Muscle layer of colon (tissue), 2 donors: ENCODE measurements at regions not wholly inside any gene's neighbourhood (a gene's known extent, or its start where the extent isn't known, plus 50 kb on each side); places are given as distances from the start of the nearest gene placed in this dataset.

Experiments used
- H3K27ac ChIP-seq: one replicate; pipeline ENCODE4 v1.7.0; 2013; ENCODE audit warnings: low read depth, mild to moderate bottlenecking, low read length, moderate library complexity
- H3K27me3 ChIP-seq, 2 donors: one replicate each; pipeline ENCODE4 v1.7.0; 2013; ENCODE audit warnings: low read length in 2 of 2, mild to moderate bottlenecking in 2 of 2; ENCODE audit not compliant: insufficient read depth in 2 of 2, control insufficient read depth in 1 of 2
- H3K36me3 ChIP-seq: one replicate; pipeline ENCODE4 v1.7.0; 2013; ENCODE audit warnings: mild to moderate bottlenecking, low read length; ENCODE audit not compliant: insufficient read depth
- H3K4me1 ChIP-seq: one replicate; pipeline ENCODE4 v1.7.0; 2013; ENCODE audit warnings: mild to moderate bottlenecking, low read length; ENCODE audit not compliant: insufficient read depth
- H3K4me3 ChIP-seq, 2 donors: one replicate each; pipeline ENCODE4 v1.7.0; 2013; ENCODE audit warnings: low read length in 2 of 2, low read depth in 1 of 2, mild to moderate bottlenecking in 1 of 2, moderate library complexity in 1 of 2
- H3K9ac ChIP-seq: one replicate; pipeline ENCODE4 v1.7.0; 2013; ENCODE audit warnings: low read length
- H3K9me3 ChIP-seq: one replicate; pipeline ENCODE4 v1.7.0; 2013; ENCODE audit warnings: mild to moderate bottlenecking, low read length
- donor health status: abdominal sarcoma.
- donor health status: Adenocarcinoma of cecum.

DNA sequence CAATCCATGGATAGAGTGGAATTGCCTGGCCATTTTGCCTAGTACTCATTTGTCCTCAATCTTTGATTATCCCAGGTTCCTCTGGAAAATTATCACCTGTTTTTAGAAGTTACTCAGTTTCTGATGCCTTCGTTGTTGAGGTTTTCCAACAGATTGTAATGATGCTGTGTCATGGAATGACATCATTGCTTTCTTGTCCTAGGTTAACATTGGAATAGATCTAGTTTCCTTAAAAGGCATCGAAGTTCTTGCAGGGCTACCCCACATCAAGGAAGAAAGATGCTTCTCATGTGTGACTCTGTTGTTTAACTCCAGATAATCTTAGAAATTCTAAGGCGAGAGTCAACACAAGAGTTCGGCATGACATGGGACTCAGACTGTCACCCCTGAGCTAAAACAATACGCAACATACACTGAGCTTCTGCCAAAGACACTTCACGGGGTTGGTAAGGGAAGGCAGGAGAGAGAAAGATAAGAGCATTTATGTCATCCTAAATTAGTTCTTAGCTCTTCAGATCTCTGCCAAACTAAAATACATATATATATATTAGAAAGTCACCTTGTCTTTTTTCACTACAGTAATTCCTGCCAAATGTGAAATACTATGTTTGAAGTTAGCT is 293.2 kb upstream of the WWC1 start:
- H3K27me3 ChIP-seq = no peaks in the 10 kb centered on the region
- no peak overlapping the region for H3K4me3 ChIP-seq
- no peaks in the 10 kb centered on the region for H3K4me1 ChIP-seq
- H3K9me3 ChIP-seq = no peaks in the 10 kb centered on the region
- no peak overlapping the region for H3K9ac ChIP-seq
- H3K36me3 ChIP-seq = no peaks in the 10 kb centered on the region
- no peak overlapping the region for H3K27ac ChIP-seq

- Histone ChIP-seq H3K4me3 (no peak overlapping the region), H3K9ac (no peak overlapping the region), H3K27me3 (no peaks in the 10 kb centered on the region), H3K36me3 (no peaks in the 10 kb centered on the region), H3K27ac (no peak overlapping the region), H3K9me3 (no peaks in the 10 kb centered on the region), H3K4me1 (no peaks in the 10 kb centered on the region)
Measured at GRCh38 chr5:167999182-167999581, 292.3 kb upstream of the WWC1 start.

GRCh38 chr5:168001318-168001717 is 290.1 kb upstream of the WWC1 start:
- no peaks in the 10 kb centered on the region for H3K4me1 ChIP-seq
- no peak overlapping the region for H3K4me3 ChIP-seq
- no peak overlapping the region for H3K9ac ChIP-seq
- H3K36me3 ChIP-seq = no peaks in the 10 kb centered on the region
- H3K27ac ChIP-seq = no peak overlapping the region
- H3K27me3 ChIP-seq = no peaks in the 10 kb centered on the region
- no peaks in the 10 kb centered on the region for H3K9me3 ChIP-seq

GRCh38 chr5:168002116-168002515 is 289.3 kb upstream of the WWC1 start:
- Histone ChIP-seq H3K4me1 (no peaks in the 10 kb centered on the region), H3K9ac (no peak overlapping the region), H3K27ac (no peak overlapping the region), H3K9me3 (no peaks in the 10 kb centered on the region), H3K4me3 (no peak overlapping the region), H3K36me3 (no peaks in the 10 kb centered on the region), H3K27me3 (no peaks in the 10 kb centered on the region)

- Histone ChIP-seq H3K4me3 (no peak overlapping the region), H3K4me1 (no peaks in the 10 kb centered on the region), H3K36me3 (no peaks in the 10 kb centered on the region), H3K9me3 (no peaks in the 10 kb centered on the region), H3K9ac (no peak overlapping the region), H3K27ac (no peak overlapping the region), H3K27me3 (no peaks in the 10 kb centered on the region)
Measured at GRCh38 chr5:168005093-168005492, 286.4 kb upstream of the WWC1 start.

DNA sequence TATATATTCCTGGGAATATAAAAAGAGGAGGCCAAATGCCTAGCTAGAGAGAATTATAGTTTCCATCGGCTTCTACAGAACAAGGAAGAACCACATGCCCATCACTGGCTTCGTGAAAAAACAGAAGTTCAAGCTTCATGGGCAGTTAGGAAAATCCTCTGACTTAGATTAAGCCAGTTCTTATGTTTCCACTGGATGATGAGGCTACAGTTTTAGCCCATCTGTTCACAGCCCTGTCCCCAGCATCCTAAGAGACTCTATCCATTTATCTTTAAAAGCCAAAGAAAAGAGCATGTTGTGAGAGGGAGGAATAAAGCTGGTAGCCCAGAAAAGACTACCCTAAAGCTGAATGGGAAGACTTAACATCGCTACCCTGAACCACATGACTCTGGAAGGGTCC is 285.5 kb upstream of the WWC1 start:
- H3K4me3 ChIP-seq = no peak overlapping the region
- no peak overlapping the region for H3K9ac ChIP-seq
- no peaks in the 10 kb centered on the region for H3K27me3 ChIP-seq
- no peak overlapping the region for H3K27ac ChIP-seq
- no peaks in the 10 kb centered on the region for H3K9me3 ChIP-seq
- no peaks in the 10 kb centered on the region for H3K4me1 ChIP-seq
- H3K36me3 ChIP-seq = no peaks in the 10 kb centered on the region

GRCh38 chr5:168006456-168007130 is 284.9 kb upstream of the WWC1 start:
- Histone ChIP-seq H3K27ac (no peak overlapping the region), H3K4me3 (no peak overlapping the region), H3K9ac (no peak overlapping the region), H3K9me3 (no peaks in the 10 kb centered on the region), H3K27me3 (no peaks in the 10 kb centered on the region), H3K4me1 (no peaks in the 10 kb centered on the region), H3K36me3 (no peaks in the 10 kb centered on the region)

DNA sequence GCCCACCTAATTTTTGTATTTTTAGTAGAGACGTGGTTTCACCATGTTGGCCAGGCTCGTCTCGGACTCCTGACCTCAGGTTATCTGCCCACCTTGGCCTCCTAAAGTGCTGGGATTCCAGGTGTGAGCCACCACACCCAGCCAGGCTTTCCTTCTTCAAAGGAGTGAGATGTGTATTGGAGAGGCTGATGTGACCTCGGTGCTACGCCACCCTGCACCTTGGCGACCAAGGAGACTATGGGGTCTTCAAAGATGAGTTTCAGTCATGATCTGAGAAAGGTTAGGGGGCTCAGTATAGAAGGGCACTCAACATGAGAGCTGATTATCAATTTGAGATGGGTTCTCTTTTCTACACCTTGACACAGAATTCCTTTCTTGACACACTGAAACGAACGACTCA is 284.2 kb upstream of the WWC1 start:
- H3K36me3 ChIP-seq = no peaks in the 10 kb centered on the region
- H3K4me1 ChIP-seq = no peaks in the 10 kb centered on the region
- H3K9ac ChIP-seq = no peak overlapping the region
- H3K9me3 ChIP-seq = no peaks in the 10 kb centered on the region
- H3K27me3 ChIP-seq = no peaks in the 10 kb centered on the region
- no peak overlapping the region for H3K27ac ChIP-seq
- H3K4me3 ChIP-seq = no peak overlapping the region

DNA sequence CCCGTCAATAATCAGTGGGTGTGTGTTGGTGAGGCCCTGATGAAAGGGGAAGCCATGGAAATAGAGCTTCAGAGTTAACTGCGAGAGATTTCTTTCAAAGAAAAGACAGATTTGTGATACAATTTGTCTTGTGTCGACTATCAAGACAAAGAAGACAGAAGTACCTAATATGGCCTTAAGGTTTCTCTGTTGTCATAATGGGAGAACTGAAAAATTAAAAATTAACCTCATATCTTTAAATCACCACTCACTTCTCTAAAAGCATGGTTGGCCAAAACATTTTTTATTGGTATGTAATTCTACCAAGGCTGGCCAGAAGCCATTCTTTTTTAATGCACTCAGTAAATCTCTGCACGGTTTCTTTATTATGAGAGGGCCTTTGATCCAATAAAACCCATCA is 282.9 kb upstream of the WWC1 start:
- Histone ChIP-seq H3K9ac (no peak overlapping the region), H3K36me3 (no peaks in the 10 kb centered on the region), H3K4me3 (no peak overlapping the region), H3K9me3 (no peaks in the 10 kb centered on the region), H3K27ac (no peak overlapping the region), H3K27me3 (no peaks in the 10 kb centered on the region), H3K4me1 (no peaks in the 10 kb centered on the region)

DNA sequence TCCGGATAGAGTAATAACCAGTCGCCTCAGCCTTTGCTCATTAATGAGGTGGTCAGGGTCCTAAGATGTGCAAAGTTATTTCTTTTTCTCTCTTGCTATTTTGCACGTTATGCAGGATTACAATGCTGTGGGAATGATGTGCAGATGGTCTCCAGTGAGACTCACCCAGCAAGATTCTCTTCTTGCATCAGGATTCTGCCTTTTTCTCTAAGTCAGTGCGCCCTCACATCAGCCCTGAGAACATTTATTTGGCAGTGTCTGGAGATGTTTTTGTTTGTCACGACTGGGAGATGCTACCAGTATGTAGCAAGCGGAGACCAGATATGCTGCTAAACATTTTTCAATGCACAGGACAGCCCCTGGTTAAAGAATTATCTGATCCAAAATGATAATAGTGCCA is 280.3 kb upstream of the WWC1 start:
- Histone ChIP-seq H3K9me3 (no peaks in the 10 kb centered on the region), H3K4me3 (no peak overlapping the region), H3K4me1 (no peaks in the 10 kb centered on the region), H3K27me3 (no peaks in the 10 kb centered on the region), H3K36me3 (no peaks in the 10 kb centered on the region), H3K9ac (no peak overlapping the region), H3K27ac (no peak overlapping the region)

- no peaks in the 10 kb centered on the region for H3K27me3 ChIP-seq
- no peaks in the 10 kb centered on the region for H3K36me3 ChIP-seq
- no peak overlapping the region for H3K27ac ChIP-seq
- no peaks in the 10 kb centered on the region for H3K4me1 ChIP-seq
- no peaks in the 10 kb centered on the region for H3K9me3 ChIP-seq
- no peak overlapping the region for H3K4me3 ChIP-seq
- H3K9ac ChIP-seq = no peak overlapping the region
Measured at GRCh38 chr5:168012006-168012405, 279.4 kb upstream of the WWC1 start.

DNA sequence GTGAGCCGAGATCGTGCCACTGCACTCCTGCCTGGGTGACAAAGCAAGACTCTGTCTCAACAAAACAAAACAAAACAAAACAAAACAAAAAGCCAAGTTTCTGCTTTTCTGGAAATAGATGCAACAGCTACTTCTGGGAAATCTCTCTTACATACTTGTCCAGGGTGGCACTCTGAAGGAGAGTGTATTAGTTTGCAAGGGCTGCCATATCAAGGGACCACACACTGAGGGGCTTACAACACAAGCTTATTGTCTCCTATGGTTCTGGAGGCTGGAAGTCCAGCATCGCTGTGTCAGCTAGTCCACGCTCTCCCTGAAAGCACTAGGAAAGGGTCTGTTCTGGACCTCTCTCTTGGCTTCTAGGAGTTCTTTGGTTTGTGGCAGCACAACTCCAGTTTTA is 277.9 kb upstream of the WWC1 start:
- H3K9me3 ChIP-seq = no peaks in the 10 kb centered on the region
- H3K27me3 ChIP-seq = no peaks in the 10 kb centered on the region
- no peak overlapping the region for H3K4me3 ChIP-seq
- H3K36me3 ChIP-seq = no peaks in the 10 kb centered on the region
- H3K9ac ChIP-seq = no peak overlapping the region
- H3K27ac ChIP-seq = no peak overlapping the region
- no peaks in the 10 kb centered on the region for H3K4me1 ChIP-seq
